Activated CD4-positive, alpha-beta T cell treated with anti-CD3 and anti-CD28 coated beads, Interleukin-2, amount 10 ng/mL, durations not matched to agents 24 days and 14 days (primary cell): ENCODE measurements at regions not wholly inside any gene's neighbourhood (a gene's known extent, or its start where the extent isn't known, plus 50 kb on each side); places are given as distances from the start of the nearest gene placed in this dataset.

Experiments
- DNase-seq: peaks from one replicate; pipeline ENCODE4 v3.0.0; 2022
- H3K27ac Mint-ChIP-seq: one replicate; pipeline ENCODE4 v1.8.0; 2022; ENCODE audit warnings: mild to moderate bottlenecking, mixed read lengths
- H3K27me3 Mint-ChIP-seq: one replicate; pipeline ENCODE4 v1.8.0; 2022; ENCODE audit warnings: mixed read lengths
- H3K36me3 Mint-ChIP-seq: one replicate; pipeline ENCODE4 v1.8.0; 2022; ENCODE audit warnings: low read depth, mild to moderate bottlenecking, mixed read lengths
- H3K4me1 Mint-ChIP-seq: one replicate; pipeline ENCODE4 v1.8.0; 2021; ENCODE audit warnings: mixed read lengths
- H3K4me3 Mint-ChIP-seq: one replicate; pipeline ENCODE4 v1.8.0; 2022; ENCODE audit warnings: mild to moderate bottlenecking, moderate library complexity, mixed read lengths
- H3K9me3 Mint-ChIP-seq: one replicate; pipeline ENCODE4 v1.8.0; 2021; ENCODE audit warnings: mixed read lengths
- intact Hi-C: fragments of 100-400 bp; cut with micrococcal nuclease; formaldehyde crosslinking; loops from one replicate; pipeline ENCODE4 v1.15.1; 2023

DNA sequence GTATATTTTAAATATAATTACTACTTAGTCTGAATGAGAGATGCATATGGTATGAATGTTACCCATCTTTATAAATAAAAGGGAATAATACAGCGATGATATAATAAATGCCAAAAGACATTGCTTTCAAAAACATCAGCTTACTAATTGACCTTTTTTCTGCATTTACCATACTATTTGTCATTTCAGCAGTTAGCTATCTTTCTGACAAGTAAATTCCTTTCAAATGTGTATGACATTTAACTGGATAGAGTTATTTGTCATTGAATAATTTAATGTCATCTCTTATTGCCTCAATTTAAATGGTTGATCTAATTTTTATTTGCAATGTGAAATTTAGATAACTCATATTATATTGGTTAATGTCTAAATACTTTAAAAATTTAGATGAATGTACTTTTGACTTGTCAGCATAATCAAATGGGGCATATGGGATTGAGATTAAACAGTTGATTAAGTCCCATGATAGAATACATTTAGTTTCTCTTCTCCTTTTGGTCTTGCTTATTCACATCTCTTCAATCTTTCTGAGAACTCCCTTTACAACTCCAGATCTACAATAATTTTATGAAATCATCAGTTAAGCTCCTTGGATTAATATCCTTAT, 350.9 kb downstream of the PCDH18 start:
- Mint-ChIP-seq H3K4me3 (no peak overlapping the region), H3K9me3 (no peaks in the 10 kb centered on the region), H3K27ac (no peak overlapping the region), H3K4me1 (no peaks in the 10 kb centered on the region), H3K27me3 (no peaks in the 10 kb centered on the region), H3K36me3 (no peaks in the 10 kb centered on the region)
- no peak for DNase-seq
- intact Hi-C loops = no loop called here

DNA sequence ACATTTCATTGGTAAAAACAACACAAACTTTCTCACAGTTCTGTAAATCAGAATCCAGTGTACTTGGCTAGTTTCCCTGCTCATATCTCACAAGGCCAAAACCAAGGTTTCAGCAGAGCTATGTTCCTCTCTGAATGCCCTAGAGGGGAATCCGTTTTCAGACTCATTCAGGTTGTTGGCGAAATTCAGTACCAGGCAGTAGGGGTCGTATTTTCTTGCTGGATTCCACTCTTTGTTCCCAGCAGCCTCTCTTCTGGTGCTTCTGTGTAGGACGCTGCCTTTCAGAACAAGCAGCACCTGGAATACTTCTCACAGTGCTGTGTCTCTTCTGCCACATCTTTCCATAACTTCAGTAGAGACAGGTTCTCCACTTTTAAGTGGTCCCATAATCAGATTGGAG, 351.9 kb downstream of the PCDH18 start:
- H3K9me3 Mint-ChIP-seq = no peaks in the 10 kb centered on the region

DNA sequence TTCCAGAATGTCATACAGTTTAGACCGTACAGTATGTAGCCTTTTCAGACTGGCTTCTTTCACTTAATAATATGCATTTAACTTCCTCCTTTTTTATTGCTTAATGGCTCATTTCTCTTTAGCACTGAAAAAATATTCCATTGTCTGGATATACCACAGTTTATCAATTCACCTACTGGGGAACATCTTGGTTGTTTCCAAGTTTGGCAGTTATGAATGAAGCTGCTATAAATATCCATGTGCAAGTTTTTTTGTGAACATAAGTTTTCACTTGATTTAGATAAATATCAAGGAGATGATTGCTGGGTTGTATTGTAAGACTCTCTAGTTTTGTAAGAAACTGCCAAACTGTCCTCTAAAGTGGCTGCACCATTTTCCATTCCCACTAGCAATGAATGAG, 375.5 kb downstream of the PCDH18 start:
- Mint-ChIP-seq H3K4me1 (no peaks in the 10 kb centered on the region), H3K4me3 (no peak overlapping the region), H3K36me3 (no peaks in the 10 kb centered on the region), H3K27ac (no peak overlapping the region), H3K27me3 (no peaks in the 10 kb centered on the region), H3K9me3 (no peaks in the 10 kb centered on the region)
- DNase-seq = no peak
- intact Hi-C loops = no loop called here

More for the DNA sequence above, 351.9 kb downstream of the PCDH18 start:
- H3K4me1 Mint-ChIP-seq = no peaks in the 10 kb centered on the region
- H3K27ac Mint-ChIP-seq = no peak overlapping the region
- no peaks in the 10 kb centered on the region for H3K36me3 Mint-ChIP-seq
- no peaks in the 10 kb centered on the region for H3K27me3 Mint-ChIP-seq
- no peak overlapping the region for H3K4me3 Mint-ChIP-seq
- intact Hi-C loops = no loop called here
- DNase-seq = no peak

DNA sequence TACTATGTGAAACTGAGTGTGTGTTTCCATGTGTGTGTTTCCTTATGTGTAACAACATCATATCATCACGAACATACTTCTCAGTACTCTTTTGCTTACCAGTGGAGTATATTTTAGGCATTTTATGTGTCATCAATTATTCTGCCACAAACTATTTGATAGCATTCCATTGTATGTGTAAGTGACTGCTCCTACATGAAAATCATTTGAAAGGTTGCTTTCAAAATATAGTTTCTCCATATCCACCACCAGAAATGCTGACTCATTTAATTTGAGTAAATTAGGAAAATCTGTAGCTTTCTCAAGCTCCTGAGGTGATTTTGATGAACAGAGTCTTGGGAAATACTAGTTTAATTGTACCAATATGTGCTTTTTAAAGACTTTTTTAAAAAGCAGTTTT, 376.2 kb downstream of the PCDH18 start:
- no peak overlapping the region for H3K4me3 Mint-ChIP-seq
- no peaks in the 10 kb centered on the region for H3K9me3 Mint-ChIP-seq
- H3K4me1 Mint-ChIP-seq = no peaks in the 10 kb centered on the region
- DNase-seq = no peak
- intact Hi-C loops = no loop called here
- H3K27me3 Mint-ChIP-seq = no peaks in the 10 kb centered on the region
- H3K27ac Mint-ChIP-seq = no peak overlapping the region
- H3K36me3 Mint-ChIP-seq = no peaks in the 10 kb centered on the region

DNA sequence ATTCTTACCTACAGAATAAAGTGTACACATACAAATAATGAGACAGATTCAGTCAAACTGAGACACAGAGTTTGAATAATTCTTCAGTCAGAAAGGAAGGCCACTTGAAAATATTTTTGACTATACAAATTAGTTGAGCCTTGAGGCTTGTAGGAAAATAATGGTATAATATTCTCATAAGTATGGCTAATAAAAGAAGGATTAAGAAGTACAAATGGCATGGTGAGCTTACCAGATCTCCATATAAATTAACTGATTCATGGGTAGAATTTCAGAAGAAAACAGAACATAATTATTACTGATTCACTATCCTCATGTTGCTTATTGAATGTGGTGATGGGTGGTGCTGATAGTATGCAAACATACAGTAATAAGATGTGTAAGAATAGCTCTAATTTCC, 401.1 kb downstream of the PCDH18 start:
- no peak overlapping the region for H3K27ac Mint-ChIP-seq
- H3K9me3 Mint-ChIP-seq = no peaks in the 10 kb centered on the region
- no peaks in the 10 kb centered on the region for H3K27me3 Mint-ChIP-seq
- intact Hi-C loops = no loop called here
- no peaks in the 10 kb centered on the region for H3K36me3 Mint-ChIP-seq
- no peak for DNase-seq
- H3K4me1 Mint-ChIP-seq = no peaks in the 10 kb centered on the region
- no peak overlapping the region for H3K4me3 Mint-ChIP-seq

DNA sequence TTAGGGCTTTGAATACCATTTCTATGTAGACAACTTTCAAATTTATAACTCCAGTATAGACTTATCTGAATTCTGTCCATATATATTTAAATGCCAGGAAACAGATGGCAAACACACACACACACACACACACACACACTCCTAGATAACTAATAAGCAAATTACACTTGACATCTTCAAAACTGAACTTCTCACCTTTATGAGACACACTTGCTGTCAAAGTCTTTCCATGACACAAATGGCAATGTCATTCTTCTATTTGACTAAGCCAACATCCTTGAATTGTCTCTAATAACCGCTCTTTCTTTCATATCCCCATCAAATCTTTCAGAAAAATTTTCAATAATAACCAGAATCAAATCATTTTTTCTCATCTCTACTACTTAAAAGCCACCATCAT, 402.4 kb downstream of the PCDH18 start:
- H3K27me3 Mint-ChIP-seq = no peaks in the 10 kb centered on the region
- no peak overlapping the region for H3K4me3 Mint-ChIP-seq
- H3K27ac Mint-ChIP-seq = no peak overlapping the region
- no peak for DNase-seq
- intact Hi-C loops = loop anchor here (10.0 kb wide), 1 partner anchor 735 kb away; no protein-coding TSS in a partner anchor
- H3K36me3 Mint-ChIP-seq = no peaks in the 10 kb centered on the region
- H3K4me1 Mint-ChIP-seq = no peaks in the 10 kb centered on the region
- H3K9me3 Mint-ChIP-seq = no peaks in the 10 kb centered on the region

DNA sequence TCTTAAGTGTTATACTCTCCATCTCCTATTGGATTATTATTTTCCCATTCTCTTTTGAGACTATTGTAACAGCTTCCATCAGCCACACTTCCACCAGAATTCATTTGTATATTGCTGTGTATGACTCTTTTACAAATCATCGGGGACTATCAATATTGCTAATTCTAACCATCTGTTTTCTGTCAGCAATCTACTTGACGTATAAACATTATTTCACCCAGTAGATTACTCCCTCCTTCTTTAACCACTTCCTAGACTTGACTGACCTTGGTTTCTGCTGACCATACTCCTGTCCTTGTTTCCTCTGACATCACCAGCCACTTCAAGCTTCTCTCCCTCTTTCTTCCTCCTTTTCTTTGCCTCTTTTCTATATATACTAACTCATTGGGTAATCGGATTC, 402.9 kb downstream of the PCDH18 start:
- Mint-ChIP-seq H3K27ac (no peak overlapping the region), H3K27me3 (no peaks in the 10 kb centered on the region), H3K4me3 (no peak overlapping the region), H3K9me3 (no peaks in the 10 kb centered on the region), H3K4me1 (no peaks in the 10 kb centered on the region), H3K36me3 (no peaks in the 10 kb centered on the region)
- intact Hi-C loops = loop anchor here (10.0 kb wide), 1 partner anchor 735 kb away; no protein-coding TSS in a partner anchor
- no peak for DNase-seq

DNA sequence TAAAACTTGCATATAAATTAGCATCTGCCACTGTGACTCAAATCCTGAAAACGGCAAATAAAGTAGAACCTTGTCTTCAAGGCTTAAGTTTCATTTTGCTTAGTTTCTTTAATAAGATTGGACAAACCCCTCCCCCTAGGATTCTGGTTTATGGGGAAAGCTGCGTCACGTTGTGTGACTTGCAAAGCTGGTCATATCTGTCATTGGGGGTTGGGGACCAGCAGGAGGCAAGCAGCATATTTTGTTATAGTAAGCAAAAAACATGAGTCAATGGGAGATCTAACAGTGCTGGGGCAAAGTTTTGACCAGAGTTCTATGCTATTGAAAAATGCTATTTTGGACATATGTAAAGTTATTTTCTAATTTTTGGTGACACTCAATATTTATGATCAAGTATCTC, 407.3 kb downstream of the PCDH18 start:
- no peak overlapping the region for H3K4me3 Mint-ChIP-seq

DNA sequence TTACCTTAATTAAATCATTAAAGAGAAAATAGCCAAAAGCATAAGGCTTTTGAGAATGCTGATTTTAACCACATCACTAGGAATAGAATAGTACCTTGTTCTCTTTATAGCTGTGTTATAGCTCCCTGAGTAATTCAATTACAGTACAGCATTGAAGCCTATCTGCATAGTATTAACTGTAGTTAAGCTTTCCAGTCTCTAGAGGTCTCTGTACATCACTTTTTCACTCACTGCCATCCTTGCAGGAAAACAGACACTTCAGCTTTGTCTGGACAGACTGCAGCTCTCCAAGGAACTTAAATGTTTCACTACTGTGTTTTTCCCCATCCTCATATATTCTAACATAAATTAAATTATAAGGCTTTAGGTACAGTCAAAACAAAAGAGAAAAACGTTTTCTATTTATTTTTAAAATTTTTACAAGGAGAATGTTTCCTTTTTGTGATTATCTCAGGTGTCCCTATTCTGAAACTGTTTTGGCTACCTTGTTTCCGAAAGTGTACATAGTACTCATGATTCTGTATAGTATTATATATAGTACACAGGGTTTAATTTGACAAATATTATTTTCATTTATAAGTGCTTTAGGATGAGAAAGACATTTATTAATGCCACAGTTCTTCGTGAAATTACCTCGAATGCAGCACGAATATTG, 407.9 kb downstream of the PCDH18 start:
- DNase-seq = no peak
- Mint-ChIP-seq H3K27me3 (no peaks in the 10 kb centered on the region), H3K4me1 (no peaks in the 10 kb centered on the region), H3K4me3 (no peak overlapping the region), H3K27ac (no peak overlapping the region), H3K36me3 (no peaks in the 10 kb centered on the region), H3K9me3 (no peaks in the 10 kb centered on the region)
- intact Hi-C loops = loop anchor here (10.0 kb wide), 1 partner anchor 740 kb away; no protein-coding TSS in a partner anchor

More for the DNA sequence above, 407.3 kb downstream of the PCDH18 start:
- Mint-ChIP-seq H3K36me3 (no peaks in the 10 kb centered on the region), H3K4me1 (no peaks in the 10 kb centered on the region), H3K9me3 (no peaks in the 10 kb centered on the region), H3K27ac (no peak overlapping the region), H3K27me3 (no peaks in the 10 kb centered on the region)
- intact Hi-C loops = loop anchor here (10.0 kb wide), 1 partner anchor 740 kb away; no protein-coding TSS in a partner anchor
- DNase-seq = no peak

DNA sequence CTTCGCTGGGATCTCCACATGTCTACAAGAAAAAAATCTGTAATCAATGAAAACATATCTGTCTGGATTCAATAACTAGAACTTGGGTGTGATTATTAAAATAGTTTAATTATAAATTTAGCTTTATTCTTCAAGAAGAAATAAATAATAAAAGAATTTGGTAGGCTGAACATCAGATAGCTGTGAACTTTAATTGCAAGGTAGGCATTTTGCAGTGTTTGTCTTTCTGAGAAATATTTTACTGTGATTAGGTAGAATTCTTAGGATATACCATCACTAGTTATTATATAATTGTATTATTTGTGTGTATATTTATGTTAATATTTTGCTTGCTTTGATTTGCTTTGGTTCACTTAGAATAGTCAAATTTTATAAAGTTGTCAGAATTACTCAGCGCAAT, 409.4 kb downstream of the PCDH18 start:
- intact Hi-C loops = loop anchor here (10.0 kb wide), 1 partner anchor 742 kb away; no protein-coding TSS in a partner anchor
- H3K4me3 Mint-ChIP-seq = no peak overlapping the region
- no peaks in the 10 kb centered on the region for H3K27me3 Mint-ChIP-seq
- H3K36me3 Mint-ChIP-seq = no peaks in the 10 kb centered on the region
- no peak overlapping the region for H3K27ac Mint-ChIP-seq
- H3K4me1 Mint-ChIP-seq = no peaks in the 10 kb centered on the region
- H3K9me3 Mint-ChIP-seq = no peaks in the 10 kb centered on the region
- DNase-seq = no peak

DNA sequence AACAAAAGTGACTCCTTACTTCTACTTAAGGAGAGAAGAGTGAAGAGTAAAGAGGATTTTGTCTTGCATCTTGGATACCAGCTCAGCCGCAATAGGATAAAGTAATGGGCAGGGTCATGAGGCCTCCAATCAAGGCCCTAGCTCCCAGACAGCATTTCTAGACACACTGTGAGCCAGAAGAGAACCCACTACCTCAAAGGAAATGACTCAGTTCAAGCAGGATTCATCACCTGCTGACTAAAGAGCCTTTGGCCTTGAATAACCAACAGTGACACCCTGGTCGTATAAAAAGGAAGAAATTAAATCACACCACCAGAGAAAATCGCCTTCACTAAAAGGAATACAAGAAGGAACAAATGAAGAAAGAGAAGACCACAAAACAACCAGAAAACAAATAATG, 416.1 kb downstream of the PCDH18 start:
- no peak for DNase-seq
- Mint-ChIP-seq H3K9me3 (peaks cover 3% of the 10 kb centered on the region), H3K36me3 (no peaks in the 10 kb centered on the region), H3K4me3 (no peak overlapping the region), H3K27me3 (no peaks in the 10 kb centered on the region), H3K27ac (no peak overlapping the region), H3K4me1 (no peaks in the 10 kb centered on the region)
- intact Hi-C loops = no loop called here

DNA sequence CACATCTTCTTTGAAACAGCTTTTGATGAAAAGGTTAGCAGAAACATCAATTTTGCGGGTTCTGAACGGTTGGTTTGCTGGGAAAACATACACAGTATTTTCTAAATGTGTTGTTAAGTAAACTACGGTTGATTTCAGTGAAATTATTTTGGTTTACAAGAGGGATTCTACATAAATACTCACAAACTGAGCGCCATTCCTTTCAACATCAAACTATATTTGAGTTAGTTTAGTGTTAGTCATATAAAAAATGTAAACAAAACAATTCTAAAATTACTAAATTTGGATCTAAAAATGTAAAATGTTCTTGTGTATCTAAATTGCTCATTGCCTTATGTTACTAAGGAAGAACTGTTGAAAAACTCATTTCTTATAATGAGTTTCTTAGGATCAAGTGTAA, 425.6 kb downstream of the PCDH18 start:
- no peak for DNase-seq
- Mint-ChIP-seq H3K4me1 (no peaks in the 10 kb centered on the region), H3K27me3 (no peaks in the 10 kb centered on the region), H3K9me3 (no peaks in the 10 kb centered on the region), H3K36me3 (no peaks in the 10 kb centered on the region), H3K4me3 (no peak overlapping the region), H3K27ac (no peak overlapping the region)
- intact Hi-C loops = no loop called here

DNA sequence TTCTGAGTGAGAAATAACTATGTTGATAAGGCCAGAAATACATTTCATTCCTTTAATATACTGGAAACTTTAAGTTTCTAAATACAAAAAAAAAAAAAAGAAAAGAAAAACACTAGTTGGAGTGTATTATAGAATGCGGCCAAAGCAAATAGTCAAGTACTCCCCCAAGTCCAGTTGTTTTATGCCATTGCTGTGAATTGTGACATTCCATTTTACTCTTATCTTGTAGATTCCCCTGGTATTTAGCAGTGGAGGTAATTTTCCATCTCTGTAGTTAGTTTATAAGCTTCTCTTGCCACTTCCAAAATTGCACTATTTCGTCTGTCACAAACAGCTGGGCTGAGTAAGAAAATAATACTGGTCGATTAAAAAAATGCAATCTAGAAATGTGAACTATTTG, 426.0 kb downstream of the PCDH18 start:
- Mint-ChIP-seq H3K27ac (no peak overlapping the region), H3K36me3 (no peaks in the 10 kb centered on the region), H3K27me3 (no peaks in the 10 kb centered on the region), H3K9me3 (no peaks in the 10 kb centered on the region), H3K4me1 (no peaks in the 10 kb centered on the region), H3K4me3 (no peak overlapping the region)
- no peak for DNase-seq
- intact Hi-C loops = no loop called here

DNA sequence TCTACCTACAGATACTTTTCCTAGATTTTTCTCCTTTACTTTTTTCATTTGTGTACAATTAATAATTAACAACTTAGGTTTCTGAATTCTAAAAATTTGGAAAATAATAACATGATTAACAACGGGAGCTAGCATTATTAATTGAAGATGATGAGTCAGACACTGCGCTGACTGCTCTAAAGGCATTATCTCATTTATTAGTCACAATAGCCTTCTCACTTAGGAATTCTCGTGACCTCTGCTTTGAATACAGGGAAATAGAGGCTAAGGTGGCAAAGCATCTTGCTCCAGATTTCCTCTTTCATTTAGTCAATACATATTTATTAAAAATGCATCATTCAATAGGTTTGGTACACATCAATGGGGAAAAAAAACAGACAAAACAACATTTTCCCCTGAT, 441.3 kb downstream of the PCDH18 start:
- H3K4me1 Mint-ChIP-seq = no peaks in the 10 kb centered on the region
- no peaks in the 10 kb centered on the region for H3K9me3 Mint-ChIP-seq
- no peaks in the 10 kb centered on the region for H3K36me3 Mint-ChIP-seq
- no peaks in the 10 kb centered on the region for H3K27me3 Mint-ChIP-seq
- intact Hi-C loops = no loop called here
- H3K4me3 Mint-ChIP-seq = no peak overlapping the region
- no peak overlapping the region for H3K27ac Mint-ChIP-seq
- DNase-seq = no peak
